GM13977 (cell line): ENCODE measurements at regions not wholly inside any gene's neighbourhood (a gene's known extent, or its start where the extent isn't known, plus 50 kb on each side); places are given as distances from the start of the nearest gene placed in this dataset.

Source experiments
- DNase-seq: peaks from one replicate; pipeline ENCODE4 v3.0.0; 2012; ENCODE audit warnings: low spot score
- in situ Hi-C: fragments of 300-500 bp; cut with MboI; formaldehyde crosslinking; loops from one replicate; pipeline ENCODE4 v1.12.0; 2022; ENCODE audit warnings: low sequenced_read_pairs, low pct_unique_long_range_greater_than_20kb, mixed read lengths, inconsistent platforms; ENCODE audit not compliant: unreplicated experiment
- TF ChIP-seq, protein P1 (sequence below): IDR thresholded peaks from 2 replicates; pipeline ENCODE4 v1.5.1; 2012; ENCODE audit warnings: mild to moderate bottlenecking, control low read depth; ENCODE audit not compliant: insufficient read depth; ENCODE audit errors: extremely low read depth, missing control alignments

DNA sequence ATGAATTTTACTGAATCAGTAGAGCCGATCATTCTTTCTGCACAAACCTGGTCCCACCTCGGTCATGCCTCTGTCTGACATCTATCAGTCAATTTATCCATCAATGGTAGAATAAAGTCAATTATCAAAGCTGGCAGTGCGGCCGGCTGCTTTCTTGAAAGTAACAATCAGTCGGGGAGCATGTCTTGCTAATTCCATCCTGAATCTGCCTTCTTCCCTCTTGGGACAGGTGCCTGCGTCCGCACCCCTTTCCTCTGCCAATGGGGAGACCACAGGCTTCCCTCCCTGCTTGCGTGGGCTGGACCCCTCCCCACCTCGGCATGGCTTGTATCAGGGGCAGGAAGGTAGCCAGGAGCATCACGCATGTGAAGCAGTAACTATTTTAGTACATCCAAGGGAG, 962.9 kb downstream of the BRD1 start:
- in situ Hi-C loops: no loop called here
- TF ChIP-seq, protein P1, sequence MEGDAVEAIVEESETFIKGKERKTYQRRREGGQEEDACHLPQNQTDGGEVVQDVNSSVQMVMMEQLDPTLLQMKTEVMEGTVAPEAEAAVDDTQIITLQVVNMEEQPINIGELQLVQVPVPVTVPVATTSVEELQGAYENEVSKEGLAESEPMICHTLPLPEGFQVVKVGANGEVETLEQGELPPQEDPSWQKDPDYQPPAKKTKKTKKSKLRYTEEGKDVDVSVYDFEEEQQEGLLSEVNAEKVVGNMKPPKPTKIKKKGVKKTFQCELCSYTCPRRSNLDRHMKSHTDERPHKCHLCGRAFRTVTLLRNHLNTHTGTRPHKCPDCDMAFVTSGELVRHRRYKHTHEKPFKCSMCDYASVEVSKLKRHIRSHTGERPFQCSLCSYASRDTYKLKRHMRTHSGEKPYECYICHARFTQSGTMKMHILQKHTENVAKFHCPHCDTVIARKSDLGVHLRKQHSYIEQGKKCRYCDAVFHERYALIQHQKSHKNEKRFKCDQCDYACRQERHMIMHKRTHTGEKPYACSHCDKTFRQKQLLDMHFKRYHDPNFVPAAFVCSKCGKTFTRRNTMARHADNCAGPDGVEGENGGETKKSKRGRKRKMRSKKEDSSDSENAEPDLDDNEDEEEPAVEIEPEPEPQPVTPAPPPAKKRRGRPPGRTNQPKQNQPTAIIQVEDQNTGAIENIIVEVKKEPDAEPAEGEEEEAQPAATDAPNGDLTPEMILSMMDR: no peak
- DNase-seq: no peak

DNA sequence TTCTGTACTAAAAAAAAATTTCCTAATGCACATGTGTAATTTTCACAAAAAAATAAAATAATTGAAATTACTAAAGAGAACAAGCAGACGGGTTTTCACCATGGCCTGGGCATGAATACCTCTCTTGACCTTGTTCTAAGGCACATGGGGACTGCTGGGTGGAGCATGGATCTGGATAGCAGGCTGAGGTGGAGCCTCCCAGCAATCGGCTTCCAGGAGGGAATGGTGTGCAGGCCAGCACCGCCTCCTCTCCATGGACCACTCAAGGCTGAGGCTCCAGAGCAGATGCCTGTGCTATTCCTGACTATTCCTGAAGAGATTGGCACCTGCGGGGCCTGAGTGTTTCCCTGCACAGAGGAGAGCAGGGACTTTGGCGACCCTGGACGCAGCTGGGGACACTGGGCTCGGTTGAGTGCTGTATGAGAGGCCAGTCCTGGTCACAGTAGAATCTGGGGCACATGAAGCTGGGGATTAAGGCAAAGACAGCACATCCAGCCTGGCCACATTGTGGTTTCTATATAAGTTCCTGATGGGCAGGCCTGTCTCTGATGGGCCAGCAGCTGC, 963.6 kb downstream of the BRD1 start:
- TF ChIP-seq, protein P1: no peak
- in situ Hi-C loops: no loop called here

DNA sequence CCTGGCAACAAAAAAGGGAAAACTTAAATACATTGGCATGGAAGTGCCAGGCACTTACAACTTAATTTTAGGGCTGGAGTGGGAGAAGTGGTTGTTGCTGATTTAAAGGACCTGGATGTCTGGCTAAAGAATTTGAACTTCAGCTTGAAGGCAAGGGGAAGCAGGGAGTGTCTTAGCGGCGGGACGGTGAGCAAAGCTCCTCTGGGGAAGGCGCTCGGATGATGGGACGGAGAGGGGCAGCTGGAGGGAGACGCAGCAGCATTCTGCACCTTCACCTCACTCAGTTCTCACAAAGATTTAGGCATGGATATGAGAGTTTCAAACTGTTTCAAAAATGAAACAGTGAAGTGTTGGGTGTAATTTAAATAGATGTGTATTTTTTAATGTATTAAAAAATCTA, 967.1 kb downstream of the BRD1 start:
- in situ Hi-C loops: no loop called here
- no peak for DNase-seq
- TF ChIP-seq, protein P1: no peak

More for the DNA sequence above, 963.6 kb downstream of the BRD1 start:
- no peak for DNase-seq

DNA sequence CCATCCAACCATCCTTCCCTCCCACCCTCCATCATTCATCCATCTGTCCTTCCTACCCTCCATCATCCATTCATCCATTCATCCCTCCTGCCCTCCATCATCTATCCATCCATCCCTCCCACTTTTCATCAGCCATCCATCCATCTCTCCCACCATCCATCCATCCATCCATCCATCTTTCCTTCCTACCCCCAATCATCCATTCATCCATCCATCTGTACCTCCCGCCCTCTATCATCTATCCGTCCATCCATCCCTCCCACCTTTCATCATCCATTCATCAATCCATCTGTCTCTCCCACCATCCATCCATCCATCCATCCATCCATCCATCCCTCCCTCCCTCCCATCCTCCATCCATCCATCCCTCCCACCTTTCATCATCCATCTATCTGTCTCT, 968.8 kb downstream of the BRD1 start:
- in situ Hi-C loops: no loop called here
- TF ChIP-seq, protein P1: no peak
- DNase-seq: no peak

DNA sequence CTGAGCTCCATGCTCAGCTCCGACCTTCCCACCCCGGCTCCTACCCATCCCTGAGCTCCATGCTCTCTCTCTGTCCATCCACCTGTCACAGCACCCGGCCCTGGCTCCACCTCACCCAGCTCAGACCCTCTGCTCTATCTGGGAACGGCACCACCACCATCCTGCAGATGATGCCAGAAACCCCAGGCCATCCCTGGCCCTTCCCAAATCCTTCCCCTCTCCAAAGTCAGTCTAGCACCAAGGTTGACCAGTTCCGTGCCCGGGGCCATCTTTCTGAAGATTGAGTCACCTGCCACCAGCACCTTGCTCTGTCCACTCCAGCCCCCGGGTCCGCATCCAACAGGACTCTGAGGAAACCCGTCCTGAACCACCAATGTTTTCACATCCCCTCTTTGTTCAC, 969.6 kb downstream of the BRD1 start:
- DNase-seq: no peak
- in situ Hi-C loops: no loop called here
- TF ChIP-seq, protein P1: no peak

DNA sequence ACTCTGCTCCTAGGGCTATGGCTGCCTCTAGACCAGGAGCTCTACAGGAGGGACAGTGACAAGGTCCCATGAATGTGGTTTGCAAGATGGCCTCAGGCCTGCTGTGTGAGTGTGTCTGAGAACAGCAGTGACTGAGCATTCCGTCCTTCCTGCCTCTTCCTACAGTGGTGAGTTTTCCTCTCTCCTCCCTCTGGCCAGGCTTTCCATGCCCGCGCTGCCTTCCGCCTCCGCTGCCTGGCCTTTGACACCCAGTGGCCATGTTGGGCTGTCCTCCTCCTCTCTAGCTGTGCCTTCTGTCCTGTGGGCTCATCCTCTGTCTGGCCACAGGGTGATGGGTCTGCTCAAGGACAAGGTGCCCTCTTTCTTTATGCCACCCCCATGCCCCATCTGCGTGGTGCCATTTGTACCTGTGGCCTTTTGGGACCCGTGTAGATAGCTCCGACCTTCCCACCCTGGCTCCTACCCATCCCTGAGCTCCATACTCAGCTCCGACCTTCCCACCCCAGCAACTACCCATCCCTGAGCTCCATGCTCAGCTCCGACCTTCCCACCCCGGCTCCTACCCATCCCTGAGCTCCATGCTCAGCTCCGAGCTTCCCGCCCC, 970.4 kb downstream of the BRD1 start:
- TF ChIP-seq, protein P1: no peak
- in situ Hi-C loops: no loop called here
- DNase-seq: no peak

DNA sequence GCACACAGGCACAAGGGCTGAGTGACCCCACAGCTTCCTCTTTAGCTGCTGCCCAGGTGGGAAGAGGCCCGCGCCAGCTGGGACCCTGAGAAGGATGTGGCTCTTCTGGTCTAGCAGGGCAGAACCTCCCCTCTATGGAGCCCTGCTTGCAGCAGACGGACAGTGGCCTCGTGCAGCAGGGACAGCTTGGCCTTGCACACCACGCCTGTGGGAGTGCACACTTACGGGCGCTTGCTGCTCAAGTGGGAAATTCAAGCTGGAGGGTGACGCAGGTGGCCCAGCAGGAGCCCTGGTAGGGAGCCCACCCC, 971.4 kb downstream of the BRD1 start:
- DNase-seq: no peak
- TF ChIP-seq, protein P1: no peak
- in situ Hi-C loops: no loop called here
